NB4 (cell line): ENCODE measurements at regions not wholly inside any gene's neighbourhood (a gene's known extent, or its start where the extent isn't known, plus 50 kb on each side); places are given as distances from the start of the nearest gene placed in this dataset.

Experiments used
- CTCF ChIP-seq: IDR thresholded peaks from one replicate; pipeline ENCODE4 v1.5.1; 2012; ENCODE audit warnings: low read depth, low read length
- POLR2A ChIP-seq: IDR thresholded peaks from 2 replicates; pipeline ENCODE4 v1.6.1; 2011; ENCODE audit warnings: mild to moderate bottlenecking; ENCODE audit not compliant: insufficient read length; ENCODE audit errors: extremely low read depth

- TF ChIP-seq POLR2A = no peak
- TF ChIP-seq CTCF = no peak
Observed at GRCh38 chr15:94100863-94101262, 130.5 kb upstream of the MCTP2 start.
